H1 (cell line): ENCODE measurements at regions not wholly inside any gene's neighbourhood (a gene's known extent, or its start where the extent isn't known, plus 50 kb on each side); places are given as distances from the start of the nearest gene placed in this dataset.

Experiments
- CTCF ChIA-PET: fragments of 300-600 bp; sonication (Branson Sonifier 250); formaldehyde crosslinking; loops from one replicate; lab custom pipeline; 2021; ENCODE audit not compliant: partially characterized antibody; lab: Charles Lee
- POLR2A ChIA-PET: fragments of 300-600 bp; sonication (Branson Sonifier 250); formaldehyde crosslinking; loops from one replicate; lab custom pipeline; 2021; ENCODE audit warnings: inconsistent platforms; ENCODE audit not compliant: partially characterized antibody; lab: Charles Lee
- DNase-seq, 2 experiments: peaks; one replicate each; pipeline versions ENCODE4 v3.0.0 to v3.0.0-alpha.2; 2010 to 2022; ENCODE audit warnings: low spot score in 2 of 2, low read depth in 1 of 2, mixed read lengths in 1 of 2
- FAIRE-seq: peaks from 2 replicates; lab custom pipeline; 2011; peaks lifted over from hg19 to GRCh38; lab: Jason Lieb, UNC
- H2AFZ ChIP-seq: 2 replicates; pipeline ENCODE4 v1.8.1; 2012; ENCODE audit warnings: low read length, inconsistent platforms
- H2AK5ac ChIP-seq: 2 replicates; pipeline ENCODE4 v1.6.1; 2013; ENCODE audit warnings: low read depth, low read length
- H2BK120ac ChIP-seq: replicated peaks from 2 replicates; pipeline ENCODE3; 2013; ENCODE audit warnings: low read depth, low read length, inconsistent platforms
- H2BK12ac ChIP-seq: 2 replicates; pipeline ENCODE4 v1.6.1; 2013; ENCODE audit warnings: low read depth, low read length
- H2BK15ac ChIP-seq: 2 replicates; pipeline ENCODE4 v1.6.1; 2013; ENCODE audit warnings: low read length
- H2BK20ac ChIP-seq: 2 replicates; pipeline ENCODE4 v1.6.1; 2013; ENCODE audit warnings: low read length
- H2BK5ac ChIP-seq: 2 replicates; pipeline ENCODE4 v1.6.1; 2013; ENCODE audit warnings: low read depth, low read length
- H3K14ac ChIP-seq: 2 replicates; pipeline ENCODE4 v1.6.1; 2013; ENCODE audit warnings: inconsistent platforms; ENCODE audit not compliant: insufficient read length
- H3K18ac ChIP-seq: 2 replicates; pipeline ENCODE4 v1.6.1; 2013; ENCODE audit warnings: low read length; ENCODE audit errors: extremely low read depth
- H3K23ac ChIP-seq: 2 replicates; pipeline ENCODE4 v1.6.1; 2013; ENCODE audit warnings: inconsistent platforms; ENCODE audit not compliant: insufficient read length
- H3K23me2 ChIP-seq: 2 replicates; pipeline ENCODE4 v1.6.1; 2013; ENCODE audit warnings: low read depth, low read length
- H3K27ac ChIP-seq: 2 replicates; pipeline ENCODE4 v1.6.1; 2011; ENCODE audit warnings: low read depth, low read length, inconsistent platforms
- H3K27me3 ChIP-seq, 4 experiments: replicated peaks in 1 of 4; 1 replicate in 1 of 4; 2 replicates in 3 of 4; pipeline versions ENCODE4 v1.6.1 to v1.8.1; 2011 to 2013; ENCODE audit warnings: low read length in 3 of 4, mild to moderate bottlenecking in 3 of 4, inconsistent platforms in 2 of 4, mixed read lengths in 2 of 4, moderate library complexity in 1 of 4; ENCODE audit not compliant: control insufficient read depth in 3 of 4, insufficient read depth in 3 of 4; ENCODE audit errors: extremely low read depth in 1 of 4
- H3K36me3 ChIP-seq, 4 experiments: 2 replicates each; pipeline versions ENCODE4 v1.6.1 to v1.8.1; 2011 to 2013; ENCODE audit warnings: mild to moderate bottlenecking in 4 of 4, low read length in 3 of 4, moderate library complexity in 2 of 4, control low read depth in 1 of 4, inconsistent platforms in 1 of 4; ENCODE audit not compliant: insufficient read depth in 4 of 4, control insufficient read depth in 2 of 4
- H3K4ac ChIP-seq: replicated peaks from 2 replicates; pipeline ENCODE3; 2013; ENCODE audit warnings: low read length, low read depth, mixed read lengths, inconsistent platforms; ENCODE audit not compliant: insufficient read length
- H3K4me1 ChIP-seq, 4 experiments: replicated peaks in 1 of 4; 1 replicate in 1 of 4; 2 replicates in 3 of 4; pipeline versions ENCODE4 v1.6.1 to v1.8.1; 2011 to 2013; ENCODE audit warnings: low read length in 3 of 4, inconsistent platforms in 2 of 4, mixed read lengths in 1 of 4; ENCODE audit not compliant: insufficient read depth in 4 of 4, control insufficient read depth in 3 of 4
- H3K4me2 ChIP-seq, 2 experiments: 2 replicates each; pipeline versions ENCODE4 v1.6.1 to v1.8.1; 2011 to 2013; ENCODE audit warnings: low read depth in 2 of 2, low read length in 2 of 2, control low read depth in 1 of 2, inconsistent platforms in 1 of 2, mild to moderate bottlenecking in 1 of 2; ENCODE audit not compliant: insufficient read depth in 1 of 2
- H3K4me3 ChIP-seq, 4 experiments: fragments of 200-600, 300-600 bp in 1 of 4; sonication (generic), shearing (Covaris generic), sonication (Bioruptor Twin) in 1 of 4; 2 replicates each; pipeline versions ENCODE4 v1.5.1 to v1.8.1; 2011 to 2016; ENCODE audit warnings: low read length in 4 of 4, low read depth in 3 of 4, control low read depth in 2 of 4, inconsistent platforms in 2 of 4, mild to moderate bottlenecking in 2 of 4, mixed read lengths in 1 of 4, moderate library complexity in 1 of 4; ENCODE audit not compliant: insufficient read depth in 2 of 4; ENCODE audit errors: extremely low read depth in 1 of 4
- H3K56ac ChIP-seq: replicated peaks from 2 replicates; pipeline ENCODE3; 2013; ENCODE audit warnings: low read depth, mild to moderate bottlenecking, mixed read lengths, low read length, inconsistent platforms; ENCODE audit not compliant: insufficient read length
- H3K79me1 ChIP-seq: 2 replicates; pipeline ENCODE4 v1.6.1; 2013; ENCODE audit warnings: low read depth, low read length, control low read depth
- H3K79me2 ChIP-seq, 2 experiments: 2 replicates each; pipeline versions ENCODE4 v1.6.1 to v1.8.1; 2012 to 2013; ENCODE audit warnings: low read length in 2 of 2, mild to moderate bottlenecking in 2 of 2, inconsistent platforms in 1 of 2; ENCODE audit not compliant: insufficient read depth in 2 of 2, control insufficient read depth in 1 of 2
- H3K9ac ChIP-seq, 4 experiments: replicated peaks in 1 of 4; 1 replicate in 1 of 4; 2 replicates in 3 of 4; pipeline versions ENCODE4 v1.6.1 to v1.8.1; 2011 to 2013; ENCODE audit warnings: low read depth in 3 of 4, low read length in 3 of 4, control low read depth in 2 of 4, mild to moderate bottlenecking in 2 of 4, moderate library complexity in 2 of 4, inconsistent platforms in 1 of 4; ENCODE audit errors: extremely low read depth in 1 of 4
- H3K9me3 ChIP-seq, 2 experiments: 2 replicates each; pipeline versions ENCODE4 v1.6.1 to v1.8.1; 2012 to 2013; ENCODE audit warnings: mild to moderate bottlenecking in 2 of 2, moderate library complexity in 2 of 2, control low read depth in 1 of 2, inconsistent platforms in 1 of 2, low read depth in 1 of 2, low read length in 1 of 2, mixed read lengths in 1 of 2; ENCODE audit not compliant: insufficient read depth in 2 of 2
- H4K20me1 ChIP-seq, 2 experiments: replicated peaks in 1 of 2; 2 replicates each; pipeline versions ENCODE3 to v1.8.1; 2011 to 2013; ENCODE audit warnings: inconsistent platforms in 2 of 2, low read length in 2 of 2, mild to moderate bottlenecking in 1 of 2; ENCODE audit not compliant: insufficient read depth in 2 of 2, control insufficient read depth in 1 of 2
- H4K5ac ChIP-seq: 2 replicates; pipeline ENCODE4 v1.6.1; 2013; ENCODE audit warnings: low read length, low read depth, mixed read lengths, inconsistent platforms; ENCODE audit not compliant: insufficient read length
- H4K8ac ChIP-seq: 2 replicates; pipeline ENCODE4 v1.8.0; 2013; ENCODE audit warnings: mild to moderate bottlenecking, moderate library complexity, low read length, inconsistent platforms; ENCODE audit not compliant: insufficient read depth; ENCODE audit errors: extremely low read depth
- H4K91ac ChIP-seq: replicated peaks from 2 replicates; pipeline ENCODE3; 2013; ENCODE audit warnings: low read length, mixed read lengths, inconsistent platforms; ENCODE audit not compliant: insufficient read length
- BACH1 ChIP-seq: IDR thresholded peaks from 2 replicates; pipeline ENCODE4 v1.6.1; 2012; ENCODE audit warnings: low read length, improper control_type of control experiment
- BCL11A ChIP-seq, 2 experiments: IDR thresholded peaks; one replicate each; pipeline ENCODE4 v1.6.1; 2011; ENCODE audit warnings: low read depth in 2 of 2, low read length in 2 of 2, mild to moderate bottlenecking in 2 of 2
- BRCA1 ChIP-seq: IDR thresholded peaks from 2 replicates; pipeline ENCODE4 v1.6.1; 2012; ENCODE audit warnings: low read depth, low read length, improper control_type of control experiment
- EP300 ChIP-seq, 2 experiments: IDR thresholded peaks; 1 replicate in 1 of 2; 2 replicates in 1 of 2; pipeline ENCODE4 v1.6.1; 2011 to 2012; ENCODE audit warnings: low read depth in 2 of 2, low read length in 2 of 2, mild to moderate bottlenecking in 2 of 2, borderline replicate concordance in 1 of 2, inconsistent platforms in 1 of 2, moderate library complexity in 1 of 2
- EZH2 ChIP-seq: fragments of 200-600 bp; sonication (generic); IDR thresholded peaks from 2 replicates; pipeline ENCODE4 v1.7.1; 2012; ENCODE audit warnings: low read depth, mild to moderate bottlenecking, moderate library complexity, low read length, inconsistent platforms; ENCODE audit not compliant: severe bottlenecking
- JUN ChIP-seq: IDR thresholded peaks from 2 replicates; pipeline ENCODE4 v1.6.1; 2011; ENCODE audit warnings: low read depth, mild to moderate bottlenecking, improper control_type of control experiment, low read length
- MAFK ChIP-seq: IDR thresholded peaks from 2 replicates; pipeline ENCODE4 v1.6.1; 2012; ENCODE audit warnings: low read depth, mild to moderate bottlenecking, improper control_type of control experiment, low read length
- POU5F1 ChIP-seq: IDR thresholded peaks from 2 replicates; pipeline ENCODE4 v1.6.1; 2011; ENCODE audit warnings: low read depth, mild to moderate bottlenecking, low read length, moderate library complexity
- RAD21 ChIP-seq, 2 experiments: IDR thresholded peaks in 1 of 2; conservative IDR thresholded peaks in 1 of 2; 2 replicates each; pipeline ENCODE4 v1.6.1; 2011; ENCODE audit warnings: low read depth in 2 of 2, low read length in 2 of 2, improper control_type of control experiment in 1 of 2, inconsistent platforms in 1 of 2, mild to moderate bottlenecking in 1 of 2, moderate library complexity in 1 of 2
- SIN3A ChIP-seq, 2 experiments: IDR thresholded peaks in 1 of 2; conservative IDR thresholded peaks in 1 of 2; 2 replicates each; pipeline ENCODE4 v1.6.1; 2011 to 2012; ENCODE audit warnings: low read length in 2 of 2, improper control_type of control experiment in 1 of 2, low read depth in 1 of 2, mild to moderate bottlenecking in 1 of 2
- SIX5 ChIP-seq: IDR thresholded peaks from 2 replicates; pipeline ENCODE4 v1.6.1; 2011; ENCODE audit warnings: mild to moderate bottlenecking, low read depth, low read length
- SP1 ChIP-seq: IDR thresholded peaks from 2 replicates; pipeline ENCODE4 v1.6.1; 2011; ENCODE audit warnings: low read depth, low read length
- SUZ12 ChIP-seq: fragments of 200-600 bp; sonication (generic); IDR thresholded peaks from 2 replicates; pipeline ENCODE4 v1.6.1; 2012; ENCODE audit warnings: mild to moderate bottlenecking, inconsistent platforms, low read length, moderate library complexity, mixed read lengths
- TCF12 ChIP-seq: IDR thresholded peaks from 2 replicates; pipeline ENCODE4 v1.6.1; 2011; ENCODE audit warnings: low read depth, mild to moderate bottlenecking, low read length
- ZNF274 ChIP-seq: IDR thresholded peaks from 2 replicates; pipeline ENCODE4 v1.7.0; 2012; ENCODE audit warnings: low read length, borderline replicate concordance; ENCODE audit errors: extremely low read depth
- WGBS, 2 experiments: shearing (Covaris generic) in 1 of 2; methylation state at CpG; one replicate each; pipeline versions ENCODE4 v1.1.6 to v1.1.7; 2013 to 2015; ENCODE audit warnings: low lambda C conversion rate in 2 of 2, mixed read lengths in 2 of 2, inconsistent platforms in 1 of 2, low coverage in 1 of 2, missing lambda C conversion rate in 1 of 2; ENCODE audit not compliant: insufficient replicate concordance in 2 of 2, insufficient coverage in 1 of 2, insufficient read length in 1 of 2; ENCODE audit errors: extremely low coverage in 1 of 2, missing lambda C conversion rate in 1 of 2; 5-methylcytosine and 5-hydroxymethylcytosine counted together

DNA sequence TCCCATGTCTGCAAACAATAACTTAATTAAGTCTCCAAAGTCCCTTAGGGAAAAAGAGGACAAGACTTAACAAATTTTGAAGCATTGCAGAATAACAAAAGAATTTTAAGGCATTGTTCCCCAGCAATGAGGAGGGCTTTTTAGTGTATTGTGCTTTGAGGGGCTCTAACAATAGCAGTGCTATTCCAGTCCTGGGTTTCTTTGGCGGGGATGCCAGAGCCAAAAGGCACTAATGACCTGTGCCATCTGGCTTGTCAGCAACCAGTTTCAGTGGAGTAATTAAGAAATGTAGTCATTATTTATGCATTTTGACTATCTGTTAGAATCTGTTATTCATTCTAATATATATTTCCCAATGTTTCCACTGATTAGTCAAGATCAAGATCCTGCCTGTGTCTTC lies 575.4 kb downstream of the SPRY1 start:
- H3K9me3 ChIP-seq: peaks cover 9% of the 10 kb centered on the region in 2 experiments; a peak in 3 of 4 replicates
- no peak overlapping the region for H3K23ac ChIP-seq
- H3K27me3 ChIP-seq: no peaks in the 10 kb centered on the region
- H3K4ac ChIP-seq: no peak overlapping the region
- H4K91ac ChIP-seq: no peak overlapping the region
- H2AFZ ChIP-seq: no peak overlapping the region
- H3K56ac ChIP-seq: no peak overlapping the region
- no peak overlapping the region for H3K4me2 ChIP-seq
- no peak overlapping the region for H2BK5ac ChIP-seq
- no peak overlapping the region for H3K9ac ChIP-seq
- H2AK5ac ChIP-seq: no peak overlapping the region
- H3K23me2 ChIP-seq: no peaks in the 10 kb centered on the region
- WGBS, 2 experiments: 94% methylated on average over 1 of the region's 1 CpG; no CpG with 5 or more reads in 1 of the 2 experiments
- no peak overlapping the region for H4K8ac ChIP-seq
- no peak overlapping the region for H3K27ac ChIP-seq
- no peak for FAIRE-seq
- no peaks in the 10 kb centered on the region for H4K20me1 ChIP-seq
- H2BK20ac ChIP-seq: no peak overlapping the region
- no peaks in the 10 kb centered on the region for H3K79me1 ChIP-seq
- peaks cover 1 to 13% (median 10%) of the 10 kb centered on the region in 4 experiments; a peak in 5 of 7 replicates for H3K4me1 ChIP-seq
- H2BK12ac ChIP-seq: no peak overlapping the region
- no peaks in the 10 kb centered on the region; a peak in 1 of 8 replicates for H3K36me3 ChIP-seq
- no peak overlapping the region for H2BK15ac ChIP-seq
- H3K18ac ChIP-seq: no peak overlapping the region
- H3K14ac ChIP-seq: no peak overlapping the region
- H4K5ac ChIP-seq: no peak overlapping the region
- H3K79me2 ChIP-seq: no peaks in the 10 kb centered on the region
- CTCF ChIA-PET: no interaction called here
- POLR2A ChIA-PET: no interaction called here
- no peak for DNase-seq
- no peak overlapping the region for H2BK120ac ChIP-seq
- no peak overlapping the region for H3K4me3 ChIP-seq
- no peak for TF ChIP-seq BACH1
- TF ChIP-seq EZH2: no peak
- TF ChIP-seq ZNF274: no peak
- no peak for TF ChIP-seq POU5F1
- no peak for TF ChIP-seq SIX5
- TF ChIP-seq TCF12: no peak
- no peak for TF ChIP-seq RAD21 (IDR thresholded peaks at IDR 0.05 in 1 of 2, conservative IDR thresholded peaks at IDR 0.05 in 1 of 2; ENCODE audit: low read depth in 2 of 2, low read length in 2 of 2)
- no peak for TF ChIP-seq BCL11A (IDR thresholded peaks at IDR 0.05; ENCODE audit: low read depth in 2 of 2, low read length in 2 of 2)
- TF ChIP-seq MAFK: no peak
- TF ChIP-seq JUN: no peak
- TF ChIP-seq EP300 (IDR thresholded peaks at IDR 0.05; ENCODE audit: borderline replicate concordance in 1 of 2, low read depth in 2 of 2, low read length in 2 of 2): no peak
- TF ChIP-seq SUZ12: no peak
- no peak for TF ChIP-seq SP1
- no peak for TF ChIP-seq SIN3A (conservative IDR thresholded peaks at IDR 0.05 in 1 of 2, IDR thresholded peaks at IDR 0.05 in 1 of 2; ENCODE audit: low read depth in 1 of 2, low read length in 2 of 2)
- no peak for TF ChIP-seq BRCA1
